Mucosa of descending colon (tissue), 3 donors: ENCODE measurements at regions not wholly inside any gene's neighbourhood (a gene's known extent, or its start where the extent isn't known, plus 50 kb on each side); places are given as distances from the start of the nearest gene placed in this dataset.

Source experiments
- ATAC-seq: fragments of 200-7000 bp; cut with Tn5 transposase; one replicate; pipeline ENCODE4 v1.9.1; 2020; ENCODE audit warnings: mild to moderate bottlenecking, moderate library complexity
- DNase-seq, 3 donors: peaks; one replicate each; pipeline ENCODE4 v3.0.0-alpha.2; 2020
- H3K36me3 ChIP-seq: fragments of 200-600 bp; one replicate; pipeline ENCODE4 v1.8.0; 2021; ENCODE audit warnings: low read depth, mild to moderate bottlenecking
- H3K4me1 ChIP-seq: fragments of 200-600 bp; one replicate; pipeline ENCODE4 v1.8.0; 2021; ENCODE audit warnings: low read depth, mild to moderate bottlenecking
- H3K4me3 ChIP-seq: fragments of 200-600 bp; one replicate; pipeline ENCODE4 v1.8.0; 2021; ENCODE audit warnings: mild to moderate bottlenecking
- H3K9me3 ChIP-seq: fragments of 200-600 bp; one replicate; pipeline ENCODE4 v1.8.0; 2021; ENCODE audit warnings: mild to moderate bottlenecking
- CTCF ChIP-seq: fragments of 200-600 bp; IDR thresholded peaks from one replicate; pipeline ENCODE4 v1.8.0; 2022; ENCODE audit warnings: antibody characterized with exemption, mild to moderate bottlenecking
- intact Hi-C, 2 donors: fragments of 100-400 bp; cut with DNase I in 1 of 2; cut with micrococcal nuclease in 1 of 2; formaldehyde crosslinking; loops; one replicate each; pipeline versions ENCODE4 v1.11.0 to v1.11.1; 2022; cut with DNase I, micrococcal nuclease
- donor health status: DM: no; HTN: no; CAD: no; lungs with moderate emphysema.
- donor health status: DM: no; HTN: no; CAD: no.
- donor health status: DM: no; HTN: yes; CAD: no.

- no peaks in the 10 kb centered on the region for H3K36me3 ChIP-seq
- DNase-seq (no peak), ATAC-seq (peak; percentile 14)
- no peak overlapping the region for H3K4me3 ChIP-seq
- H3K9me3 ChIP-seq: no peaks in the 10 kb centered on the region
- H3K4me1 ChIP-seq: no peaks in the 10 kb centered on the region
- no peak for TF ChIP-seq CTCF
- intact Hi-C loops: no loop called here
These were observed 81.0 kb upstream of the STARD13 start for GRCh38 chr13:33366469-33367062.

- intact Hi-C loops: no loop called here
These were observed 81.8 kb upstream of the STARD13 start for GRCh38 chr13:33367171-33367895.

GRCh38 chr13:33367926-33368325 lies 82.4 kb upstream of the STARD13 start:
- DNase-seq (no peak), ATAC-seq (peak; percentile 36)
- no peaks in the 10 kb centered on the region for H3K36me3 ChIP-seq
- no peak for TF ChIP-seq CTCF
- intact Hi-C loops: no loop called here
- H3K9me3 ChIP-seq: no peaks in the 10 kb centered on the region
- H3K4me1 ChIP-seq: no peaks in the 10 kb centered on the region
- no peak overlapping the region for H3K4me3 ChIP-seq

More at GRCh38 chr13:33367171-33367895, 81.8 kb upstream of the STARD13 start:
- no peak for TF ChIP-seq CTCF
- H3K9me3 ChIP-seq: no peaks in the 10 kb centered on the region
- H3K4me3 ChIP-seq: no peak overlapping the region
- no peak for DNase-seq
- H3K36me3 ChIP-seq: no peaks in the 10 kb centered on the region
- ATAC-seq: no peak
- H3K4me1 ChIP-seq: no peaks in the 10 kb centered on the region

- Histone ChIP-seq H3K4me1 (no peaks in the 10 kb centered on the region), H3K4me3 (no peak overlapping the region), H3K36me3 (no peaks in the 10 kb centered on the region), H3K9me3 (no peaks in the 10 kb centered on the region)
- DNase-seq (no peak), ATAC-seq (no peak)
- no peak for TF ChIP-seq CTCF
- intact Hi-C loops: no loop called here
These were observed 83.5 kb upstream of the STARD13 start for GRCh38 chr13:33369073-33369472.

- DNase-seq (no peak), ATAC-seq (no peak)
- Histone ChIP-seq H3K4me1 (no peaks in the 10 kb centered on the region), H3K4me3 (no peak overlapping the region), H3K36me3 (no peaks in the 10 kb centered on the region), H3K9me3 (no peaks in the 10 kb centered on the region)
- intact Hi-C loops: no loop called here
- TF ChIP-seq CTCF: no peak
These were observed 86.8 kb upstream of the STARD13 start for GRCh38 chr13:33372251-33372919.
